OCI-LY7 (cell line): ENCODE measurements at regions not wholly inside any gene's neighbourhood (a gene's known extent, or its start where the extent isn't known, plus 50 kb on each side); places are given as distances from the start of the nearest gene placed in this dataset.

Experiments used
- CTCF ChIP-seq: fragments of 200-600 bp; sonication (generic); conservative IDR thresholded peaks from 2 replicates; pipeline ENCODE4 v1.5.1; 2014; ENCODE audit warnings: mild to moderate bottlenecking, antibody characterized with exemption, low read length, moderate library complexity, mixed read lengths
- EZH2phosphoT487 ChIP-seq: fragments of 200-600 bp; sonication (generic); IDR thresholded peaks from 2 replicates; pipeline ENCODE4 v1.6.1; 2018; ENCODE audit warnings: low read depth, borderline replicate concordance, mild to moderate bottlenecking, mixed run types, antibody characterized with exemption, low read length, moderate library complexity, mixed read lengths

- TF ChIP-seq CTCF (no peak), EZH2phosphoT487 (no peak)
These were observed 353.5 kb downstream of the SPATA31D1 start for GRCh38 chr9:82342046-82342445.
